ENCODE measurements at regions not wholly inside any gene's neighbourhood (a gene's known extent, or its start where the extent isn't known, plus 50 kb on each side); places are given as distances from the start of the nearest gene placed in this dataset.

- no peaks in the 10 kb centered on the region for H3K27me3 ChIP-seq (ENCODE audit: control insufficient read depth, insufficient read depth, low read length)
- no peak overlapping the region for H3K27ac ChIP-seq (ENCODE audit: low read depth, low read length)
- H3K4me3 ChIP-seq (ENCODE audit: low read depth, low read length), result no peak overlapping the region
Measured at GRCh38 chr9:20083390-20083789, 294.6 kb upstream of the SLC24A2 start.

GRCh38 chr9:20082831-20083230, 294.0 kb upstream of the SLC24A2 start:
- Histone ChIP-seq H3K27ac (ENCODE audit: low read depth, low read length) (no peak overlapping the region), H3K9me3 (ENCODE audit: control insufficient read depth, insufficient read depth, low read length) (no peaks in the 10 kb centered on the region), H3K4me1 (ENCODE audit: control insufficient read depth, insufficient read depth, low read length) (no peaks in the 10 kb centered on the region), H3K4me3 (ENCODE audit: low read depth, low read length) (no peak overlapping the region), H3K27me3 (ENCODE audit: control insufficient read depth, insufficient read depth, low read length) (no peaks in the 10 kb centered on the region), H3K9ac (ENCODE audit: low read depth, low read length) (no peak overlapping the region), H3K36me3 (ENCODE audit: control insufficient read depth, insufficient read depth, low read length) (no peaks in the 10 kb centered on the region)

More at GRCh38 chr9:20083390-20083789, 294.6 kb upstream of the SLC24A2 start:
- no peaks in the 10 kb centered on the region for H3K4me1 ChIP-seq (ENCODE audit: control insufficient read depth, insufficient read depth, low read length)
- H3K9ac ChIP-seq (ENCODE audit: low read depth, low read length), result no peak overlapping the region
- H3K9me3 ChIP-seq (ENCODE audit: control insufficient read depth, insufficient read depth, low read length), result no peaks in the 10 kb centered on the region
- H3K36me3 ChIP-seq (ENCODE audit: control insufficient read depth, insufficient read depth, low read length), result no peaks in the 10 kb centered on the region

- H3K4me1 ChIP-seq (ENCODE audit: control insufficient read depth, insufficient read depth, low read length), result no peaks in the 10 kb centered on the region
- H3K27ac ChIP-seq (ENCODE audit: low read depth, low read length), result no peak overlapping the region
Measured at GRCh38 chr9:20082406-20082805, 293.6 kb upstream of the SLC24A2 start.

GRCh38 chr9:20078246-20078645, 289.4 kb upstream of the SLC24A2 start:
- Histone ChIP-seq H3K9ac (ENCODE audit: low read depth, low read length) (no peak overlapping the region), H3K4me1 (ENCODE audit: control insufficient read depth, insufficient read depth, low read length) (no peaks in the 10 kb centered on the region), H3K4me3 (ENCODE audit: low read depth, low read length) (no peak overlapping the region), H3K36me3 (ENCODE audit: control insufficient read depth, insufficient read depth, low read length) (no peaks in the 10 kb centered on the region), H3K27ac (ENCODE audit: low read depth, low read length) (no peak overlapping the region), H3K27me3 (ENCODE audit: control insufficient read depth, insufficient read depth, low read length) (no peaks in the 10 kb centered on the region), H3K9me3 (ENCODE audit: control insufficient read depth, insufficient read depth, low read length) (no peaks in the 10 kb centered on the region)

More at GRCh38 chr9:20082406-20082805, 293.6 kb upstream of the SLC24A2 start:
- Histone ChIP-seq H3K9ac (ENCODE audit: low read depth, low read length) (no peak overlapping the region), H3K27me3 (ENCODE audit: control insufficient read depth, insufficient read depth, low read length) (no peaks in the 10 kb centered on the region), H3K4me3 (ENCODE audit: low read depth, low read length) (no peak overlapping the region), H3K9me3 (ENCODE audit: control insufficient read depth, insufficient read depth, low read length) (no peaks in the 10 kb centered on the region), H3K36me3 (ENCODE audit: control insufficient read depth, insufficient read depth, low read length) (no peaks in the 10 kb centered on the region)

- Histone ChIP-seq H3K27ac (ENCODE audit: low read depth, low read length) (no peak overlapping the region), H3K36me3 (ENCODE audit: control insufficient read depth, insufficient read depth, low read length) (no peaks in the 10 kb centered on the region), H3K4me1 (ENCODE audit: control insufficient read depth, insufficient read depth, low read length) (no peaks in the 10 kb centered on the region), H3K4me3 (ENCODE audit: low read depth, low read length) (no peak overlapping the region), H3K9ac (ENCODE audit: low read depth, low read length) (no peak overlapping the region), H3K9me3 (ENCODE audit: control insufficient read depth, insufficient read depth, low read length) (no peaks in the 10 kb centered on the region), H3K27me3 (ENCODE audit: control insufficient read depth, insufficient read depth, low read length) (no peaks in the 10 kb centered on the region)
Measured at GRCh38 chr9:20074291-20074690, 285.5 kb upstream of the SLC24A2 start.

GRCh38 chr9:20070336-20070735, 281.5 kb upstream of the SLC24A2 start:
- H3K4me3 ChIP-seq (ENCODE audit: low read depth, low read length), result no peak overlapping the region
- no peaks in the 10 kb centered on the region for H3K27me3 ChIP-seq (ENCODE audit: control insufficient read depth, insufficient read depth, low read length)
- H3K9me3 ChIP-seq (ENCODE audit: control insufficient read depth, insufficient read depth, low read length), result no peaks in the 10 kb centered on the region
- H3K9ac ChIP-seq (ENCODE audit: low read depth, low read length), result no peak overlapping the region
- no peaks in the 10 kb centered on the region for H3K36me3 ChIP-seq (ENCODE audit: control insufficient read depth, insufficient read depth, low read length)
- H3K4me1 ChIP-seq (ENCODE audit: control insufficient read depth, insufficient read depth, low read length), result no peaks in the 10 kb centered on the region; the same call in 1 of the 2 replicates
- H3K27ac ChIP-seq (ENCODE audit: low read depth, low read length), result no peak overlapping the region

- Histone ChIP-seq H3K9ac (ENCODE audit: low read depth, low read length) (no peak overlapping the region), H3K4me3 (ENCODE audit: low read depth, low read length) (no peak overlapping the region), H3K36me3 (ENCODE audit: control insufficient read depth, insufficient read depth, low read length) (no peaks in the 10 kb centered on the region), H3K27me3 (ENCODE audit: control insufficient read depth, insufficient read depth, low read length) (no peaks in the 10 kb centered on the region), H3K9me3 (ENCODE audit: control insufficient read depth, insufficient read depth, low read length) (no peaks in the 10 kb centered on the region), H3K4me1 (ENCODE audit: control insufficient read depth, insufficient read depth, low read length) (no peaks in the 10 kb centered on the region; the same call in 1 of the 2 replicates), H3K27ac (ENCODE audit: low read depth, low read length) (no peak overlapping the region)
Measured at GRCh38 chr9:20065796-20066700, 277.2 kb upstream of the SLC24A2 start.

- no peaks in the 10 kb centered on the region for H3K9me3 ChIP-seq (ENCODE audit: control insufficient read depth, insufficient read depth, low read length)
- no peak overlapping the region for H3K27ac ChIP-seq (ENCODE audit: low read depth, low read length)
- H3K27me3 ChIP-seq (ENCODE audit: control insufficient read depth, insufficient read depth, low read length), result no peaks in the 10 kb centered on the region
- H3K9ac ChIP-seq (ENCODE audit: low read depth, low read length), result no peak overlapping the region
- no peak overlapping the region for H3K4me3 ChIP-seq (ENCODE audit: low read depth, low read length)
- no peaks in the 10 kb centered on the region for H3K36me3 ChIP-seq (ENCODE audit: control insufficient read depth, insufficient read depth, low read length)
- no peaks in the 10 kb centered on the region; the same call in 1 of the 2 replicates for H3K4me1 ChIP-seq (ENCODE audit: control insufficient read depth, insufficient read depth, low read length)
Measured at GRCh38 chr9:20065046-20065445, 276.2 kb upstream of the SLC24A2 start.

GRCh38 chr9:20054734-20055133, 265.9 kb upstream of the SLC24A2 start:
- H3K27ac ChIP-seq (ENCODE audit: low read depth, low read length), result no peak overlapping the region
- H3K27me3 ChIP-seq (ENCODE audit: control insufficient read depth, insufficient read depth, low read length), result no peaks in the 10 kb centered on the region
- no peaks in the 10 kb centered on the region for H3K9me3 ChIP-seq (ENCODE audit: control insufficient read depth, insufficient read depth, low read length)

GRCh38 chr9:20048985-20049384, 260.1 kb upstream of the SLC24A2 start:
- Histone ChIP-seq H3K4me3 (ENCODE audit: low read depth, low read length) (no peak overlapping the region), H3K27ac (ENCODE audit: low read depth, low read length) (no peak overlapping the region), H3K27me3 (ENCODE audit: control insufficient read depth, insufficient read depth, low read length) (no peaks in the 10 kb centered on the region), H3K9me3 (ENCODE audit: control insufficient read depth, insufficient read depth, low read length) (no peaks in the 10 kb centered on the region), H3K36me3 (ENCODE audit: control insufficient read depth, insufficient read depth, low read length) (no peaks in the 10 kb centered on the region), H3K9ac (ENCODE audit: low read depth, low read length) (no peak overlapping the region), H3K4me1 (ENCODE audit: control insufficient read depth, insufficient read depth, low read length) (no peaks in the 10 kb centered on the region)

More at GRCh38 chr9:20054734-20055133, 265.9 kb upstream of the SLC24A2 start:
- Histone ChIP-seq H3K9ac (ENCODE audit: low read depth, low read length) (no peak overlapping the region), H3K36me3 (ENCODE audit: control insufficient read depth, insufficient read depth, low read length) (no peaks in the 10 kb centered on the region), H3K4me1 (ENCODE audit: control insufficient read depth, insufficient read depth, low read length) (no peaks in the 10 kb centered on the region), H3K4me3 (ENCODE audit: low read depth, low read length) (no peak overlapping the region)

- no peaks in the 10 kb centered on the region for H3K36me3 ChIP-seq (ENCODE audit: control insufficient read depth, insufficient read depth, low read length)
Measured at GRCh38 chr9:20048437-20048836, 259.6 kb upstream of the SLC24A2 start.

More at GRCh38 chr9:20048437-20048836, 259.6 kb upstream of the SLC24A2 start:
- Histone ChIP-seq H3K27me3 (ENCODE audit: control insufficient read depth, insufficient read depth, low read length) (no peaks in the 10 kb centered on the region), H3K9me3 (ENCODE audit: control insufficient read depth, insufficient read depth, low read length) (no peaks in the 10 kb centered on the region), H3K4me1 (ENCODE audit: control insufficient read depth, insufficient read depth, low read length) (no peaks in the 10 kb centered on the region), H3K27ac (ENCODE audit: low read depth, low read length) (no peak overlapping the region), H3K9ac (ENCODE audit: low read depth, low read length) (no peak overlapping the region), H3K4me3 (ENCODE audit: low read depth, low read length) (no peak overlapping the region)
